Endothelial cell (in vitro differentiated cells): ENCODE measurements at regions not wholly inside any gene's neighbourhood (a gene's known extent, or its start where the extent isn't known, plus 50 kb on each side); places are given as distances from the start of the nearest gene placed in this dataset.

ENCODE experiments used
- DNase-seq: peaks from one replicate; pipeline ENCODE4 v3.0.0; 2021; ENCODE audit warnings: low spot score
- H3K27ac Mint-ChIP-seq: one replicate; pipeline ENCODE4 v1.8.0; 2021; ENCODE audit warnings: mixed read lengths, inconsistent platforms; ENCODE audit not compliant: unreplicated experiment
- H3K27me3 Mint-ChIP-seq: one replicate; pipeline ENCODE4 v1.8.0; 2021; ENCODE audit warnings: mild to moderate bottlenecking, moderate library complexity, mixed read lengths, inconsistent platforms; ENCODE audit not compliant: unreplicated experiment
- H3K36me3 Mint-ChIP-seq: one replicate; pipeline ENCODE4 v1.8.0; 2021; ENCODE audit warnings: mild to moderate bottlenecking, low read depth, mixed read lengths, inconsistent platforms; ENCODE audit not compliant: unreplicated experiment
- H3K4me1 Mint-ChIP-seq: one replicate; pipeline ENCODE4 v1.8.0; 2021; ENCODE audit warnings: mild to moderate bottlenecking, mixed read lengths, inconsistent platforms; ENCODE audit not compliant: unreplicated experiment
- H3K4me3 Mint-ChIP-seq: one replicate; pipeline ENCODE4 v1.8.0; 2021; ENCODE audit warnings: mild to moderate bottlenecking, mixed read lengths, inconsistent platforms; ENCODE audit not compliant: unreplicated experiment
- H3K9me3 Mint-ChIP-seq: one replicate; pipeline ENCODE4 v1.8.0; 2021; ENCODE audit warnings: mixed read lengths, inconsistent platforms; ENCODE audit not compliant: unreplicated experiment
- TF ChIP-seq, protein P1 (sequence below): fragments of 200-600 bp; sonication (generic); IDR thresholded peaks from one replicate; pipeline ENCODE4 v1.5.0; 2021; ENCODE audit warnings: antibody characterized with exemption; ENCODE audit not compliant: unreplicated experiment

DNA sequence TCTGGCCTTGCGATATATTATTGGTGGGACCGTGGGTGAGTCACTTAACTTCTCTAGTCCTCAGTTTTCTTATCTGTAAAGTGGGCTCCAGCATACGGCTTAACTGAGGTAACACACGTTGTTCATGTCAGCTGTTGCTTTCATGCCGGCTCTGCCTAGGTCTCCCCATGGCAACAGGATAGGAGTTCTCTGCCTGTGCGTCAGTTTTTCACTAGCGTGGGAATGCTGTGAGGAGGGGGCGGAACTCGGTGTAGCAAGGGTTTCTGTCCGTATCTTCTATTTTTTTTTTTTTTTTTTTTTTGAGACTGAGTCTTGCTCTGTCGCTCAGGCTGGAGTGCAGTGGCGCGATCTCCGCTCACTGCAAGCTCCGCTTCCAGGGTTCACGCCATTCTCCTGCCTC, 758.5 kb upstream of the RBFOX1 start:
- Mint-ChIP-seq H3K36me3 (no peaks in the 10 kb centered on the region), H3K4me3 (no peak overlapping the region), H3K27me3 (no peaks in the 10 kb centered on the region), H3K9me3 (no peaks in the 10 kb centered on the region), H3K27ac (no peak overlapping the region), H3K4me1 (no peaks in the 10 kb centered on the region)
- no peak for DNase-seq
- TF ChIP-seq, protein P1, sequence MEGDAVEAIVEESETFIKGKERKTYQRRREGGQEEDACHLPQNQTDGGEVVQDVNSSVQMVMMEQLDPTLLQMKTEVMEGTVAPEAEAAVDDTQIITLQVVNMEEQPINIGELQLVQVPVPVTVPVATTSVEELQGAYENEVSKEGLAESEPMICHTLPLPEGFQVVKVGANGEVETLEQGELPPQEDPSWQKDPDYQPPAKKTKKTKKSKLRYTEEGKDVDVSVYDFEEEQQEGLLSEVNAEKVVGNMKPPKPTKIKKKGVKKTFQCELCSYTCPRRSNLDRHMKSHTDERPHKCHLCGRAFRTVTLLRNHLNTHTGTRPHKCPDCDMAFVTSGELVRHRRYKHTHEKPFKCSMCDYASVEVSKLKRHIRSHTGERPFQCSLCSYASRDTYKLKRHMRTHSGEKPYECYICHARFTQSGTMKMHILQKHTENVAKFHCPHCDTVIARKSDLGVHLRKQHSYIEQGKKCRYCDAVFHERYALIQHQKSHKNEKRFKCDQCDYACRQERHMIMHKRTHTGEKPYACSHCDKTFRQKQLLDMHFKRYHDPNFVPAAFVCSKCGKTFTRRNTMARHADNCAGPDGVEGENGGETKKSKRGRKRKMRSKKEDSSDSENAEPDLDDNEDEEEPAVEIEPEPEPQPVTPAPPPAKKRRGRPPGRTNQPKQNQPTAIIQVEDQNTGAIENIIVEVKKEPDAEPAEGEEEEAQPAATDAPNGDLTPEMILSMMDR: no peak

DNA sequence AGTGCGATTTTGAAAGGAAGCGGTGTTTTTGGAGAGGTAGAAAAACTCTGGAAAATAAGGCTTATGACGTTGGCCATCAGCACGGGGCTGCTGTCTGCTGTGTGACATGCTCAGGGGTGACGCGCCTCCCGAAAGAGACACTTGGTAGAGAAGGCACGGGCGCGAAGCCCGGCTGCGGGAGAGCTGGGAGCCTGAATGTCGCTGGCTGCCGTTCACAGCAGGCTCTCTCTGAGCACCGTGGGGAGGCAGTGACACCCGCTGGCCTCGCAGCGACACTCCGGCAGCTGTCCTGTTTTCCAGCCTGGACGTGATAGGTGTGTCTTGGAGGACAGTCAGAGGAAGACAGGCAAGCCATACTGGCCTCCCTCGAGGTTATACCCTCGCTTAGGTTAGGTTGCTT, 759.1 kb upstream of the RBFOX1 start:
- TF ChIP-seq, protein P1: no peak
- no peaks in the 10 kb centered on the region for H3K4me1 Mint-ChIP-seq
- peak; percentile 69 for DNase-seq
- H3K27ac Mint-ChIP-seq: no peak overlapping the region
- H3K4me3 Mint-ChIP-seq: no peak overlapping the region
- no peaks in the 10 kb centered on the region for H3K9me3 Mint-ChIP-seq
- H3K27me3 Mint-ChIP-seq: no peaks in the 10 kb centered on the region
- no peaks in the 10 kb centered on the region for H3K36me3 Mint-ChIP-seq

DNA sequence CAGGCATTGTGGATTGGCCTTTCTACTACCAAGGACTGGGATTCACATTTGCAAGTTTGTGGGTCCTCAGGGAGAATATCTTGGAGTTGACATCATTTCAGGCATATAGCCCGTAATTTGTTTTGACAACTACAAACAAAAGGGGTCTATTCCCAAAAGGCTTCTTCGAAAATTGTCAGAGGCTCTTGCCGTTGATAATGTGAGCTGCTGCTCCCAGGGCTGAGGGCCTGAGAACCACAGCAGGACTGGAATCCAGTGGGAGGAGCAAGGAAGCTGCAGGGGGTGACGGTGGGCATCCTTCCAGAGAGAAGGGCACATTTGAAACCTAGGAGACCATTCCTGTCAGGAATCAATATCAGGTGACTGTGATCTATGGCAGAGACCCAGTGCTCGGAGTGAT, 761.6 kb upstream of the RBFOX1 start:
- Mint-ChIP-seq H3K27ac (no peak overlapping the region), H3K4me3 (no peak overlapping the region), H3K4me1 (no peaks in the 10 kb centered on the region), H3K36me3 (no peaks in the 10 kb centered on the region), H3K9me3 (no peaks in the 10 kb centered on the region), H3K27me3 (no peaks in the 10 kb centered on the region)
- no peak for DNase-seq
- TF ChIP-seq, protein P1: no peak

DNA sequence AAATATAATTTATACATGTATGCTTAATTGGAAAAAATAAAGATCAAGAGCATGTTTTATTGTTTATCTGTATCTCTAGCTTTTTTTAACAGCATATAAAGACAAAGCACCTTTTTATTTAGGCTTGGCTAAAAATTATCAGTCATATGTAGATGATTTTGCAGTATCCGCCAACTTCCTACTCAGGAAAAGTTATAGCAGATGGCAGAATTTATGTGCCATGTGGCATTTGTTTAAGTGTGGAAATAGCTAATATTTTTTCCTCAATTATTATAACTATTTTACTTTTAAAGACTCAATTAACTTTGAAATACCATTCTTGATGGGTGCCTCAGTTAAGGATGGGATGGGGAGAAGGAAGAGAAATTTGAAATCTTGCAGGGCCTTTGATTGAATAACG, 762.1 kb upstream of the RBFOX1 start:
- Mint-ChIP-seq H3K36me3 (no peaks in the 10 kb centered on the region), H3K27ac (no peak overlapping the region), H3K27me3 (no peaks in the 10 kb centered on the region), H3K4me3 (no peak overlapping the region), H3K4me1 (no peaks in the 10 kb centered on the region), H3K9me3 (no peaks in the 10 kb centered on the region)
- DNase-seq: no peak
- TF ChIP-seq, protein P1: no peak

DNA sequence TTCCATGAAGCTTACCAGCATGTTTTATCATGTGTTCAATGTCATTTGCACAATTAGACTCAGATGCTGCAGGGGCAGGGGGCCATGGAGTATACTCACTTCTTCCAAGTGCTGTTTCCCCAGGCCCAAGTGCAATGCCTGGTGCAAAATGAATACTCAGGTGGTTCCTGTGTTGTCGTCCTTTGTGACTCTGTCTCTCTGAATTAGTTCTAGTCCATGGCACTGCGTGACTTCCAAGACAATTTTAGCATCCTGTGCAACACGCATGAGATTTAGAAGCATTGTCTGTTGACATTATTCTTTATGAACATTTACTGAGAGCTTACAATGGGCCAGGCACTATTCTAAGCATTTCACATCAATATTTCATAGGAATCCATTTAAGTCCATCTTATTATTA, 769.7 kb upstream of the RBFOX1 start:
- H3K36me3 Mint-ChIP-seq: no peaks in the 10 kb centered on the region
- no peaks in the 10 kb centered on the region for H3K27me3 Mint-ChIP-seq
- H3K4me3 Mint-ChIP-seq: no peak overlapping the region
- no peak for DNase-seq
- TF ChIP-seq, protein P1: no peak
- H3K9me3 Mint-ChIP-seq: no peaks in the 10 kb centered on the region
- H3K4me1 Mint-ChIP-seq: peaks cover 9% of the 10 kb centered on the region
- no peak overlapping the region for H3K27ac Mint-ChIP-seq
